Type B pancreatic cell (in vitro differentiated cells): ENCODE measurements at regions not wholly inside any gene's neighbourhood (a gene's known extent, or its start where the extent isn't known, plus 50 kb on each side); places are given as distances from the start of the nearest gene placed in this dataset.

ENCODE experiments used
- DNase-seq: peaks from one replicate; pipeline ENCODE4 v3.0.0; 2021; ENCODE audit warnings: mixed read lengths; ENCODE audit not compliant: unreplicated experiment; ENCODE audit errors: extremely low spot score
- H3K27ac Mint-ChIP-seq: 2 replicates; pipeline ENCODE4 v1.8.0; 2021; ENCODE audit warnings: mild to moderate bottlenecking, mixed read lengths
- H3K27me3 Mint-ChIP-seq: 2 replicates; pipeline ENCODE4 v1.8.0; 2021; ENCODE audit warnings: mixed read lengths
- H3K36me3 Mint-ChIP-seq: 2 replicates; pipeline ENCODE4 v1.8.0; 2021; ENCODE audit warnings: mixed read lengths
- H3K4me1 Mint-ChIP-seq: one replicate; pipeline ENCODE4 v1.8.0; 2021; ENCODE audit warnings: mixed read lengths; ENCODE audit not compliant: unreplicated experiment
- H3K4me3 Mint-ChIP-seq: 2 replicates; pipeline ENCODE4 v1.8.0; 2021; ENCODE audit warnings: mild to moderate bottlenecking, mixed read lengths
- H3K9me3 Mint-ChIP-seq: 2 replicates; pipeline ENCODE4 v1.8.0; 2021; ENCODE audit warnings: mixed read lengths
- CTCF ChIP-seq: fragments of 200-600 bp; sonication (generic); conservative IDR thresholded peaks from 2 replicates; pipeline ENCODE4 v1.5.0; 2021; ENCODE audit warnings: antibody characterized with exemption, mild to moderate bottlenecking

- Mint-ChIP-seq H3K27ac (no peak overlapping the region), H3K36me3 (no peaks in the 10 kb centered on the region), H3K9me3 (no peaks in the 10 kb centered on the region), H3K27me3 (no peaks in the 10 kb centered on the region), H3K4me1 (no peaks in the 10 kb centered on the region), H3K4me3 (no peak overlapping the region)
- no peak for TF ChIP-seq CTCF
- DNase-seq: no peak
Measured at GRCh38 chr5:103889500-103890209, 327.1 kb upstream of the NUDT12 start.

- Mint-ChIP-seq H3K27ac (no peak overlapping the region), H3K27me3 (no peaks in the 10 kb centered on the region), H3K9me3 (no peaks in the 10 kb centered on the region), H3K4me3 (no peak overlapping the region), H3K36me3 (no peaks in the 10 kb centered on the region), H3K4me1 (no peaks in the 10 kb centered on the region)
- DNase-seq: no peak
- no peak for TF ChIP-seq CTCF
Measured at GRCh38 chr5:103886826-103887225, 324.2 kb upstream of the NUDT12 start.

- Mint-ChIP-seq H3K27me3 (no peaks in the 10 kb centered on the region), H3K36me3 (no peaks in the 10 kb centered on the region), H3K4me1 (no peaks in the 10 kb centered on the region), H3K9me3 (no peaks in the 10 kb centered on the region), H3K27ac (no peak overlapping the region), H3K4me3 (no peak overlapping the region)
- TF ChIP-seq CTCF: no peak
- DNase-seq: no peak
Measured at GRCh38 chr5:103883143-103883542, 320.6 kb upstream of the NUDT12 start.

GRCh38 chr5:103881560-103881959 lies 319.0 kb upstream of the NUDT12 start:
- Mint-ChIP-seq H3K4me3 (no peak overlapping the region), H3K27ac (no peak overlapping the region), H3K4me1 (no peaks in the 10 kb centered on the region), H3K27me3 (no peaks in the 10 kb centered on the region), H3K9me3 (no peaks in the 10 kb centered on the region), H3K36me3 (no peaks in the 10 kb centered on the region)
- TF ChIP-seq CTCF: no peak
- no peak for DNase-seq

- Mint-ChIP-seq H3K27ac (no peak overlapping the region), H3K36me3 (no peaks in the 10 kb centered on the region), H3K9me3 (no peaks in the 10 kb centered on the region), H3K27me3 (no peaks in the 10 kb centered on the region), H3K4me3 (no peak overlapping the region), H3K4me1 (no peaks in the 10 kb centered on the region)
- no peak for TF ChIP-seq CTCF
- DNase-seq: no peak
Measured at GRCh38 chr5:103867857-103868598, 305.4 kb upstream of the NUDT12 start.
